ENCODE measurements at regions not wholly inside any gene's neighbourhood (a gene's known extent, or its start where the extent isn't known, plus 50 kb on each side); places are given as distances from the start of the nearest gene placed in this dataset.
"Not testable (repeated sequence)": the region's sequence is repeated elsewhere in the genome, so short reads cannot be mapped to it uniquely, and the experiment has no call there.

DNA sequence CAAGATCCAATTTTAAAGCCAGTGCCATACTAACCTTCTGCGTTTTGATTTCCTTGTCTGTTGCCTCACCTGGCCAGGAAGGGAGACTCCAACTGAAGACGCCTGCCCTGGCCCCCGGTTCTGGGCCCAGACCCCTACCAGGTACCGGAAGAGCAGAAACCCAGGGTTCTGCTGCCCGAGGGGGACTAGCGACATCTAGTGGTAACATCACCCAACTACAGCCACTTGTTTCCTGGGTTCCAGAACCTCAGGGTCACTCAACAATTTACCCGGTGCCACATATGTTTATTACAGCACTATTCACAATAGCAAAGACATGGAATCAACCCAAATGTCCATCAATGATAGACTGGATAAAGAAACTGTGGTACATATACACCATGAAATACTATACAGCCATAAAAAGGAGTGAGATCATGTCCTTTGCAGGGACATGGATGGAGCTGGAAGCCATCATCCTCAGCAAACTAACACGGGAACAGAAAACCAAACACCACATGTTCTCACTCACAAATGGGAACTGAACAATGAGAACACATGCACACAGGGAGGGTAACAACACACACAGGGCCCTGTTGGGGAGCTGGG is 268.7 kb upstream of the IRX4 start:
- H3K4me3 ChIP-seq (ENCODE audit: low read depth, low read length); POLR2A ChIA-PET; CTCF ChIA-PET; DNase-seq (ENCODE audit: low read depth, low spot score); H3K27me3 ChIP-seq (ENCODE audit: control insufficient read depth, insufficient read depth, low read length); H3K27ac ChIP-seq (ENCODE audit: low read depth, low read length): not testable (repeated sequence)
- TF ChIP-seq, protein P1, sequence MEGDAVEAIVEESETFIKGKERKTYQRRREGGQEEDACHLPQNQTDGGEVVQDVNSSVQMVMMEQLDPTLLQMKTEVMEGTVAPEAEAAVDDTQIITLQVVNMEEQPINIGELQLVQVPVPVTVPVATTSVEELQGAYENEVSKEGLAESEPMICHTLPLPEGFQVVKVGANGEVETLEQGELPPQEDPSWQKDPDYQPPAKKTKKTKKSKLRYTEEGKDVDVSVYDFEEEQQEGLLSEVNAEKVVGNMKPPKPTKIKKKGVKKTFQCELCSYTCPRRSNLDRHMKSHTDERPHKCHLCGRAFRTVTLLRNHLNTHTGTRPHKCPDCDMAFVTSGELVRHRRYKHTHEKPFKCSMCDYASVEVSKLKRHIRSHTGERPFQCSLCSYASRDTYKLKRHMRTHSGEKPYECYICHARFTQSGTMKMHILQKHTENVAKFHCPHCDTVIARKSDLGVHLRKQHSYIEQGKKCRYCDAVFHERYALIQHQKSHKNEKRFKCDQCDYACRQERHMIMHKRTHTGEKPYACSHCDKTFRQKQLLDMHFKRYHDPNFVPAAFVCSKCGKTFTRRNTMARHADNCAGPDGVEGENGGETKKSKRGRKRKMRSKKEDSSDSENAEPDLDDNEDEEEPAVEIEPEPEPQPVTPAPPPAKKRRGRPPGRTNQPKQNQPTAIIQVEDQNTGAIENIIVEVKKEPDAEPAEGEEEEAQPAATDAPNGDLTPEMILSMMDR (IDR thresholded peaks at IDR 0.05; ENCODE audit: low read depth, low read length): peak; percentile 42
- H3K9me3 ChIP-seq (ENCODE audit: control insufficient read depth, insufficient read depth, low read length): peaks cover 54% of the 10 kb centered on the region

GRCh38 chr5:2149195-2149539 is 266.4 kb upstream of the IRX4 start:
- POLR2A ChIA-PET: no interaction called here
- TF ChIP-seq, protein P1 (IDR thresholded peaks at IDR 0.05; ENCODE audit: low read depth, low read length): no peak
- Histone ChIP-seq H3K27me3 (ENCODE audit: control insufficient read depth, insufficient read depth, low read length) (no peaks in the 10 kb centered on the region), H3K4me3 (ENCODE audit: low read depth, low read length) (no peak overlapping the region), H3K27ac (ENCODE audit: low read depth, low read length) (no peak overlapping the region), H3K9me3 (ENCODE audit: control insufficient read depth, insufficient read depth, low read length) (peaks cover 52% of the 10 kb centered on the region)
- no peak for DNase-seq (ENCODE audit: low read depth, low spot score)
- CTCF ChIA-PET: no interaction called here

GRCh38 chr5:2148312-2149194 is 265.8 kb upstream of the IRX4 start:
- H3K4me3 ChIP-seq (ENCODE audit: low read depth, low read length): no peak overlapping the region
- CTCF ChIA-PET: no interaction called here
- DNase-seq (ENCODE audit: low read depth, low spot score): no peak
- H3K9me3 ChIP-seq (ENCODE audit: control insufficient read depth, insufficient read depth, low read length): peaks cover 52% of the 10 kb centered on the region
- no peaks in the 10 kb centered on the region for H3K27me3 ChIP-seq (ENCODE audit: control insufficient read depth, insufficient read depth, low read length)
- no peak overlapping the region for H3K27ac ChIP-seq (ENCODE audit: low read depth, low read length)
- TF ChIP-seq, protein P1 (IDR thresholded peaks at IDR 0.05; ENCODE audit: low read depth, low read length): no peak
- POLR2A ChIA-PET: no interaction called here

- POLR2A ChIA-PET: no interaction called here
- Histone ChIP-seq H3K4me3 (ENCODE audit: low read depth, low read length) (no peak overlapping the region), H3K27ac (ENCODE audit: low read depth, low read length) (no peak overlapping the region), H3K27me3 (ENCODE audit: control insufficient read depth, insufficient read depth, low read length) (no peaks in the 10 kb centered on the region), H3K9me3 (ENCODE audit: control insufficient read depth, insufficient read depth, low read length) (peaks cover 54% of the 10 kb centered on the region)
- no peak for DNase-seq (ENCODE audit: low read depth, low spot score)
- TF ChIP-seq, protein P1 (IDR thresholded peaks at IDR 0.05; ENCODE audit: low read depth, low read length): no peak
- CTCF ChIA-PET: no interaction called here
These were observed 265.0 kb upstream of the IRX4 start for GRCh38 chr5:2147504-2148311.
